Forelimb muscle (tissue), 1 donor: ENCODE measurements at regions not wholly inside any gene's neighbourhood (a gene's known extent, or its start where the extent isn't known, plus 50 kb on each side); places are given as distances from the start of the nearest gene placed in this dataset.
A peak's percentile ranks its signal among the peaks of the same experiment; 100 is the strongest.

Experiments
- DNase-seq: peaks from one replicate; pipeline ENCODE4 v3.0.0-alpha.2; 2013; ENCODE audit warnings: low read depth

GRCh38 chr6:74768738-74769137 lies 437.1 kb downstream of the COL12A1 start:
- DNase-seq, result no peak

DNA sequence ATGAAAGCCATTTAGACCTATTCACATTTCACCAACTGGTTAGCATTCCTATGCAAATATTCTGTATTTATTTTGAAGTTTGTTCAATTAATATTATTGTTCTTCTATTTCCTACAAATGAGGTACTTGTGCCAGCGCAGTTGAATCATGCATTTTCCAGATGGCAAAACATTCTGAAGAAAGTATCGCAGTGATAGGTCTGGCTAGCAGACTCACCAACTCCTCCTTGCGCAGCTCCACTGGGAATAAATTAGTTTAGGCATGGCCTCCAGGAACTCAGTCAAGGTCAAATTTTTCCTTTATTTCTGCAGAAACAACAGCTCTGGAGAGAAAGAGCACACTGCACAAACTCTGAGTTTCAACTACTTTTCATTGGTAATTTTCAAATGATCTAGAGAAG lies 437.7 kb downstream of the COL12A1 start:
- no peak for DNase-seq

DNA sequence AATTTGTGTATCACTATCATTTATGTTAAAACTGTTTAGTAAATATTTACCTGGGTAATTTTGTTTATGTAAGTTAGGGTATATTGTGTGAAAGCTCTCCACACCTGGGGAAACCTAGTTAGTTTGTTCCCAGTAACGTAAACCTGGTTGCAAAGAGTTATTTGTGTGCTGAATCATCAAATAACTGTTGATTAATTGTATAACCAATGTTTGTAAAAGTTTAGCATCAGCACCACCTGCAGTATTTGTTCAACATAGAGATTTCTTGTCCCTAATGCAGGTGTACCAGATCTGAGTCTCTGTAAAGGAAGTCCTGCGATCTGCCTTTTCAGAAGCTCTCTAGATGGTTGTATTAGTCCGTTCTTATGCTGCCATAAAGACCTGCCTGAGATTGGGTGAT lies 440.4 kb downstream of the COL12A1 start:
- DNase-seq, result no peak

DNA sequence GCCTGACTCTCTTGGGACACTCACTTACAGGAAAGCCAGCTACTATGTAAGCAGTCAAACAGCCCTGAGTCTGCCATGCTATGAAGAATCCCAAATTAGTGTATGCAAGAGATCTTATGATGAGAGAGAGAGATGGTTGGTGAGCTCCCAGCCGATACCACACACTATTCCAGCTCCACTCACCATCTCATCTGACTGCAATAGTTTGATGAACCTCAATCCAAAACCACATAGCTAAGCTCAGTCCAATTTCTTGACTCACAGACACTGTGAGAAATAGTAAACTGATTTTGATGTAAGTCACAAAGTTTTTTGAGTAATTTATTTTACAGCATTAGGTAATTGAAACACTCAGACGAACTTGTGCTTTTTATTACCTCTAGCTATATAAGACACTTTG lies 441.4 kb downstream of the COL12A1 start:
- DNase-seq, result no peak

DNA sequence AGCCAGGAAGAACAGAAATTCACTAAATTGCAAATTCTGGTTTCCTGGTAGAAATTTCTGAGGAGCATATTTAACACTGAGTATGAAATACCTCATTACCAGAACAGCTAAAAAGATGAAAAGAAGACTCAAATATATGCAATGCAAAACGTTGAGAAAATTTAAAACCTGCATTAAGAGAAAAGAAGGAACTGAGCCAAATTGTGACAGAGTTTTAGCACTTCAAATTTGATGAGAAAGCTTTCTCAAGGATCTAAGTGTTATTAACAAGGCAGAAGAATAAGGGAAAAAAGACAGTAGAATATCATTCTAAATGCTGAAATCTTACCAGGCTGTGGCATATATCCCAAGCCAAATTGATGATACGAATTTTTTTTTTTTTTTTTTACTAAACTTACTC lies 443.0 kb downstream of the COL12A1 start:
- DNase-seq, result no peak

GRCh38 chr6:74757813-74758212 lies 448.0 kb downstream of the COL12A1 start:
- no peak for DNase-seq

GRCh38 chr6:74756923-74757322 lies 448.9 kb downstream of the COL12A1 start:
- no peak for DNase-seq

DNA sequence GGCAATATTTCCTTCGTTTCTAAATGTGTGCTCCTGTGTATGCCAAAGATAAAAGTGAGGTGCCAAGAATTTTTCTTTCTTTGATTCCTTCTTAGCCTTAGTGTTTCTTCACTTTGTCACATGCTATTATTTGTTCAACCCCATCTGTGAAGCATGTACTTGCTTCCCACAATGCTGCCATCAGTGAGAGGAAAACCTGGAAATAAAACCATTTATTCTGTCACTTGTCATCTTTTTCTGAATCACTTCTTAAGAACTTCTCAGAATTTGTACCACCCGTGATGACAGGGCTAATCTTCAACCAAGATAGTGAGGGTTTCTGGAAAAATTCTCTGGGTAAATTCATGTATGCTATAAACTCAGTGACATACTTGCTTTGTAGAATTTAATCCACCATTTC lies 450.1 kb downstream of the COL12A1 start:
- no peak for DNase-seq

GRCh38 chr6:74755196-74755595 lies 450.7 kb downstream of the COL12A1 start:
- no peak for DNase-seq

DNA sequence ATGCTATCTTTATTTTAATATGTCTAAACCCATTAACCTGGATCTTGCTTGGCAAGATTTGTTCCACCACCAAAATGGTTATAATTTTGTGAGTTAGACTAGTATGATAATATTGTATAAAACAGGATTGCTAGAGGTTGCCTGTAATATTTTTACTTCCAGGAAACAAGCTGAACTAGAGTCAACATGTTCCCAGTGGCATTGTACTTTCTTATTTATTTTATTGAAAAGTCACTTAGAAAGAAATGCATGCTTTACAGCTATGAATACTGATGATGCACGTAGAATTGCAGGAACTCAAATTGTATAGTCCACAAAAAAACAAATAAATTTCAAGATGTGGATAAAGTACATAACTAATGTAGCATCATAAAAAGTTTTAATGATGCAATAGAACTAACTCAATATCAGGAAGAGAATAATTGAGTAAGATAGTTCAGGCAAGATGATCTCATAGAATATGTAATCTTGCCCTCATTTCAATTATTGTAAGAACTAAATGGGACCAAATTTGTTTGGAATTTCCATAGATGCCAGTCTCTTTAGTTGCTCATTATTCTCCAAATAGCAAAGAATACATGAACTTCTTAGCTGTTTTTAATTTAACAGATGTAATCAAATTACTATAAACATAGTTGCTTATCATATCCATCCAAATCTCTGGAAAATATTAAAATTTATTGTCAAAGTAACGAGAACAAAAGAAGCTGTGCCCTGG lies 451.8 kb downstream of the COL12A1 start:
- no peak for DNase-seq

GRCh38 chr6:74752303-74752702 lies 453.6 kb downstream of the COL12A1 start:
- no peak for DNase-seq

- DNase-seq, result no peak
These were observed 455.0 kb downstream of the COL12A1 start for GRCh38 chr6:74750826-74751225.

- no peak for DNase-seq
These were observed 456.4 kb downstream of the COL12A1 start for GRCh38 chr6:74749211-74750147.

DNA sequence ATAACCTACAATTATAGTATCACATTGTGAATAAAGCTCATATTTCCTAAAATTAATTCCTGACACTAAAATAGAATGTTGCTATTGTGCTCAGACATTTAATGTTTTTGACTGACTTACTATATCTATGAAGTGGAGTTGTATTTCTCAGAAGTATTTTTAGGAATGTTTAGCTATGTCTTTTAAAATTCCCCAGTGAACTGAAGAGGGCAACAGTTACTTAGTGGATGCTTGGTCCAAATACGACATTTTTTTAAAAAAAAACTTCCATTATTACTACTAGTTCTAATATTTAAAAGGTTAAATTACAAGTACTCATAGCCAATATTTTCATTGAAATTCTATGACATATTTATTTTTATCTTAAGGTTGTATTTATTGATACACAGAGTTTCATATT lies 460.2 kb downstream of the COL12A1 start:
- no peak for DNase-seq

- DNase-seq, result no peak
These were observed 462.9 kb downstream of the COL12A1 start for GRCh38 chr6:74742793-74743508.

DNA sequence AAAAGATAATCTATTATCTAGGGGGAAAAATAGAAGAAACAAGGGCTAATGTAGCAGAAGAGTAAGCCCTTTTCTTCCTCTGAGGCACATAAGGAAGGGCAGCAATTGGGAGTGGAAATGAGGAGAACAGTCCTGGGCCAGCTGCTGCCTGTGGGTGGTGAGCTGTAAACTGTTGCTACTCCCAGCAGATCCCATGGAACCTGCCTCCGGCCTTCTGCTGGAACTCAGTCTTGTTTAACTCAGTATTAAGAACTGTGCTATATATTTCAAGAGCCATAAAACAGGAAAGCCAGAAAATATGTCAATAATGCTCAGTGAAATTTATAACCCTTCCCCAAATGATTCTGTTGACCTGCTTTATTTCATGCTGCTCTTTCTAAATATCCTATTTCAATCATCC lies 464.2 kb downstream of the COL12A1 start:
- DNase-seq, result no peak

- DNase-seq, result peak; percentile 87
These were observed 470.5 kb downstream of the COL12A1 start for GRCh38 chr6:74735304-74735703.

DNA sequence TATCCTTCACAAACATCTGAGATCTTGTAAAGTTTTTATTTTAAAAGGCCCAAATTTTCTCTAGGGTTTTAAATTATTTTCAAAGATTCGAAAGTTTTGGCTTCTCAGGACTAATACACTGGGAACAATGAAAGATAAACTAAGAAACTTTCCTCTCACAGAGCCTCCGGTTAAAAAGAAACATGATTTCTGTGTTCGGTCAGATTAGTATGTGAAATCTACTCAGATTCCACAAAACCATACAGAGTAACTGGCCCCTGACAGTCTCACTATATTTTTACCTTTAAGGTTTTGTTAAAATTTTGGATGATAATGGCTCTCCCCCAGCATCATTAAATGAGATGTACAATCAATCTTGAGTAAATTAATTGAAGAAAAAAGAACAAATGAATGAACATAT lies 471.0 kb downstream of the COL12A1 start:
- DNase-seq, result no peak

GRCh38 chr6:74733830-74734620 lies 471.8 kb downstream of the COL12A1 start:
- no peak for DNase-seq

- no peak for DNase-seq
These were observed 473.9 kb downstream of the COL12A1 start for GRCh38 chr6:74731931-74732330.

DNA sequence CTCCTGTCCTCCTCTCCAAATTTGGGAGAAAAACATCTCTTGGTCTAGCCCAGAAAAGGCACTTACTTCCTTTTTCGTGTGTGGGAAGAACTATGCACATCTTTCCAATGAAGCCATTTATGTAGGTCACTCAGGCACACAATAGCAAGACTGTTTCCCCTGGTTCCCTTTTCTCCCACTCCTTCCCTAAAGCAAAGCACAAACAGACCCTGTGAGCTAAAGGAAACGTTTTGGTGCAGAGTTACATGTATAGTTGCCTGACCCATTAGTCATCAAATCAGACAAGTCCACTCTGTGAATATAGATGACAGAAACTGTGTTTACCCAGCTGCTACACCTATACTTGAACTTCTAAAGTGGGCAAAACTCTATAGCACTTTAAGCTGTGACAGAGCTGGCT lies 474.6 kb downstream of the COL12A1 start:
- no peak for DNase-seq

DNA sequence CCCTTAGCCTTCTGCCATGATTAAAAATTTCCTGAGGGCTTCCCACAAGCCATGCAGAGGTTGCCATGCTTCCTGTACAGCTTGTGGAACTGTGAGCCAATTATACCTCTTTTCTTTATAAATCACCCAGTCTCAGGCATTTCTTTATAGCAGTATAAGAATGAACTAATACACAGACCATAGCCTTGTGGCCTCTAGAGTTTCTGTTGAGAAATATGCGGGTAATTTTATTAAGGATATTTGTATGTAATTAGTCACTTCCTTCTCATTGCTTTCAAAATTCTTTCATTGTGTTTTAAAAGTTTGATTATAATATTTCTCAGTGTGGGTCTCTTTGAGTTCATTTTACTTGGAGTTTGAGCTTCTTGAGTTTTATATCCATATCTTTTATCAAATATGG lies 484.9 kb downstream of the COL12A1 start:
- DNase-seq, result no peak
